SK-N-SH (cell line): ENCODE measurements at regions not wholly inside any gene's neighbourhood (a gene's known extent, or its start where the extent isn't known, plus 50 kb on each side); places are given as distances from the start of the nearest gene placed in this dataset.

Experiments used
- CTCF ChIA-PET: fragments of 300-600, 350-600 bp; formaldehyde crosslinking; extraction: SDS; loops from one replicate; lab custom pipeline; 2021; lab: Yijun Ruan, JAX
- POLR2A ChIA-PET: fragments of 350-600 bp; sonication (Branson Sonifier 250); formaldehyde crosslinking; extraction: SDS; loops from one replicate; lab custom pipeline; 2020; ENCODE audit warnings: antibody characterized with exemption, inconsistent platforms; lab: Yijun Ruan, JAX
- DNase-seq: peaks from one replicate; pipeline ENCODE4 v3.0.0; 2012
- H2AFZ ChIP-seq: fragments of 200-600 bp; sonication (generic); 2 replicates; pipeline ENCODE4 v1.8.1; 2016; ENCODE audit warnings: antibody characterized with exemption, mild to moderate bottlenecking, low read depth
- H3F3A ChIP-seq: fragments of 200-600 bp; sonication (generic); replicated peaks from 2 replicates; pipeline ENCODE3; 2016; ENCODE audit warnings: antibody characterized with exemption, mild to moderate bottlenecking; ENCODE audit not compliant: insufficient read depth
- H3K27ac ChIP-seq, 2 experiments: fragments of 200-500 bp in 1 of 2; fragments of 200-600 bp in 1 of 2; sonication (Bioruptor generic) in 1 of 2; sonication (generic), shearing (Covaris generic) in 1 of 2; 2 replicates each; pipeline versions ENCODE4 v1.5.1 to v1.6.1; 2014 to 2016; ENCODE audit warnings: low read depth in 2 of 2, inconsistent platforms in 1 of 2, low read length in 1 of 2, mild to moderate bottlenecking in 1 of 2, mixed read lengths in 1 of 2
- H3K27me3 ChIP-seq: fragments of 200-600 bp; sonication (generic), shearing (Covaris generic); 2 replicates; pipeline ENCODE4 v1.6.1; 2016; ENCODE audit warnings: mixed run types; ENCODE audit not compliant: insufficient read depth
- H3K36me3 ChIP-seq, 2 experiments: fragments of 200-500 bp in 1 of 2; fragments of 200-600 bp in 1 of 2; sonication (Bioruptor generic) in 1 of 2; sonication (generic) in 1 of 2; replicated peaks in 1 of 2; 2 replicates each; pipeline versions ENCODE3 to v1.5.1; 2014 to 2016; ENCODE audit warnings: low read length in 1 of 2, mild to moderate bottlenecking in 1 of 2; ENCODE audit not compliant: insufficient read depth in 2 of 2, control insufficient read depth in 1 of 2
- H3K4me1 ChIP-seq, 2 experiments: fragments of 200-500 bp in 1 of 2; fragments of 200-600 bp in 1 of 2; sonication (Bioruptor generic) in 1 of 2; sonication (generic), shearing (Covaris generic) in 1 of 2; 2 replicates each; pipeline versions ENCODE4 v1.5.1 to v1.6.1; 2014 to 2016; ENCODE audit warnings: low read depth in 1 of 2, low read length in 1 of 2, mixed run types in 1 of 2; ENCODE audit not compliant: insufficient read depth in 2 of 2, control insufficient read depth in 1 of 2
- H3K4me2 ChIP-seq: fragments of 200-600 bp; sonication (generic), shearing (Covaris generic); 2 replicates; pipeline ENCODE4 v1.6.1; 2017; ENCODE audit warnings: mixed run types
- H3K4me3 ChIP-seq, 2 experiments: fragments of 200-500 bp in 1 of 2; fragments of 200-600 bp in 1 of 2; sonication (Bioruptor generic) in 1 of 2; sonication (generic), shearing (Covaris generic) in 1 of 2; 2 replicates each; pipeline versions ENCODE4 v1.5.1 to v1.8.1; 2014 to 2016; ENCODE audit warnings: low read depth in 2 of 2, inconsistent platforms in 1 of 2, low read length in 1 of 2, mild to moderate bottlenecking in 1 of 2, mixed read lengths in 1 of 2, moderate library complexity in 1 of 2
- H3K79me2 ChIP-seq: fragments of 200-600 bp; sonication (generic); 2 replicates; pipeline ENCODE4 v1.8.1; 2017; ENCODE audit warnings: mild to moderate bottlenecking; ENCODE audit not compliant: insufficient read depth
- H3K9ac ChIP-seq: fragments of 200-600 bp; sonication (generic); 2 replicates; pipeline ENCODE4 v1.6.1; 2017; ENCODE audit warnings: mixed run types
- H3K9me2 ChIP-seq: fragments of 200-600 bp; sonication (generic); 2 replicates; pipeline ENCODE4 v1.6.1; 2017; ENCODE audit warnings: mixed run types
- H3K9me3 ChIP-seq: fragments of 200-600 bp; sonication (generic); 2 replicates; pipeline ENCODE4 v1.6.1; 2017; ENCODE audit warnings: mixed run types, mild to moderate bottlenecking, moderate library complexity
- H4K20me1 ChIP-seq: fragments of 200-600 bp; sonication (generic); 2 replicates; pipeline ENCODE4 v1.6.1; 2017; ENCODE audit warnings: mild to moderate bottlenecking, mixed run types; ENCODE audit not compliant: insufficient read depth
- CHD2 ChIP-seq: fragments of 150-350 bp; IDR thresholded peaks from 2 replicates; pipeline ENCODE4 v1.6.1; 2018; ENCODE audit warnings: low read length; ENCODE audit not compliant: partially characterized antibody
- CTCF ChIP-seq: fragments of 200-600 bp; sonication (generic); IDR thresholded peaks from 2 replicates; pipeline ENCODE4 v1.6.1; 2017; ENCODE audit warnings: antibody characterized with exemption, mild to moderate bottlenecking, moderate library complexity
- EZH2phosphoT487 ChIP-seq: fragments of 200-600 bp; sonication (generic); IDR thresholded peaks from 2 replicates; pipeline ENCODE4 v1.6.1; 2017; ENCODE audit warnings: low read depth, mixed run types, mild to moderate bottlenecking, antibody characterized with exemption, moderate library complexity, borderline replicate concordance
- GABPA ChIP-seq: IDR thresholded peaks from 2 replicates; pipeline ENCODE4 v1.4.0; 2012; ENCODE audit warnings: low read depth, mild to moderate bottlenecking
- JUND ChIP-seq: IDR thresholded peaks from 2 replicates; pipeline ENCODE4 v1.4.0; 2012
- MXI1 ChIP-seq: IDR thresholded peaks from 2 replicates; pipeline ENCODE4 v1.6.1; 2012; ENCODE audit warnings: mild to moderate bottlenecking, low read depth, low read length, improper control_type of control experiment
- NRF1 ChIP-seq: IDR thresholded peaks from 2 replicates; pipeline ENCODE4 v1.6.1; 2012; ENCODE audit warnings: low read depth, mild to moderate bottlenecking, low read length
- PBX3 ChIP-seq: IDR thresholded peaks from 2 replicates; pipeline ENCODE4; 2012
- POLR2AphosphoS5 ChIP-seq: IDR thresholded peaks from 2 replicates; pipeline ENCODE4 v1.6.1; 2012; ENCODE audit warnings: low read depth, low read length
- RAD21 ChIP-seq: IDR thresholded peaks from 2 replicates; pipeline ENCODE4 v1.6.1; 2012; ENCODE audit warnings: mild to moderate bottlenecking, low read length
- RCOR1 ChIP-seq: fragments of 150-350 bp; IDR thresholded peaks from 2 replicates; pipeline ENCODE4 v1.6.1; 2017; ENCODE audit warnings: antibody characterized with exemption, low read length
- RFX5 ChIP-seq: IDR thresholded peaks from 2 replicates; pipeline ENCODE4 v1.6.1; 2012; ENCODE audit warnings: mild to moderate bottlenecking, improper control_type of control experiment, low read length
- SIN3A ChIP-seq: IDR thresholded peaks from 2 replicates; pipeline ENCODE4 v1.6.1; 2012; ENCODE audit warnings: low read depth, mild to moderate bottlenecking, low read length, moderate library complexity, borderline replicate concordance
- SMC3 ChIP-seq: IDR thresholded peaks from 2 replicates; pipeline ENCODE4 v1.6.1; 2012; ENCODE audit warnings: low read depth, low read length, improper control_type of control experiment
- TAF1 ChIP-seq: IDR thresholded peaks from 2 replicates; pipeline ENCODE4 v1.6.1; 2012; ENCODE audit warnings: low read depth, mild to moderate bottlenecking, low read length, moderate library complexity, borderline replicate concordance
- TEAD4 ChIP-seq: IDR thresholded peaks from 2 replicates; pipeline ENCODE4 v1.4.0; 2012; ENCODE audit warnings: mild to moderate bottlenecking, borderline replicate concordance; ENCODE audit not compliant: insufficient read depth
- USF1 ChIP-seq: IDR thresholded peaks from 2 replicates; pipeline ENCODE4 v1.4.0; 2012; ENCODE audit warnings: low read depth, borderline replicate concordance
- USF2 ChIP-seq: fragments of 150-350 bp; IDR thresholded peaks from 2 replicates; pipeline ENCODE4 v1.6.1; 2017; ENCODE audit warnings: antibody characterized with exemption, low read length, low read depth, borderline replicate concordance
- YY1 ChIP-seq: IDR thresholded peaks from 2 replicates; pipeline ENCODE4 v1.4.0; 2012; ENCODE audit warnings: low read depth, mild to moderate bottlenecking
- WGBS: methylation state at CpG from one replicate; pipeline ENCODE4 v1.1.6; 2017; ENCODE audit warnings: low lambda C conversion rate; 5-methylcytosine and 5-hydroxymethylcytosine counted together

GRCh38 chr2:219820767-219821166, 193.3 kb downstream of the SLC4A3 start (continued):
- no peak for TF ChIP-seq JUND

GRCh38 chr2:219823574-219823973, 196.1 kb downstream of the SLC4A3 start:
- CTCF ChIA-PET = no interaction called here
- 11% methylated on average over 7 of the region's 7 CpGs for WGBS
- no peak for DNase-seq

More at GRCh38 chr2:219823574-219823973, 196.1 kb downstream of the SLC4A3 start:
- Histone ChIP-seq H3F3A (no peaks in the 10 kb centered on the region), H3K9me2 (no peaks in the 10 kb centered on the region), H3K36me3 (no peaks in the 10 kb centered on the region), H3K9me3 (no peaks in the 10 kb centered on the region), H3K9ac (no peak overlapping the region), H3K79me2 (no peaks in the 10 kb centered on the region), H4K20me1 (no peaks in the 10 kb centered on the region), H2AFZ (no peak overlapping the region), H3K4me1 (no peaks in the 10 kb centered on the region), H3K27me3 (peaks cover 9% of the 10 kb centered on the region; the same call in 1 of the 2 replicates), H3K27ac (no peak overlapping the region), H3K4me3 (no peak overlapping the region), H3K4me2 (no peak overlapping the region)
- POLR2A ChIA-PET = no interaction called here
- no peak for TF ChIP-seq PBX3
- no peak for TF ChIP-seq SMC3
- TF ChIP-seq TEAD4 = no peak
- TF ChIP-seq POLR2AphosphoS5 = no peak
- no peak for TF ChIP-seq USF1
- TF ChIP-seq RAD21 = no peak
- TF ChIP-seq EZH2phosphoT487 = no peak
- no peak for TF ChIP-seq CTCF
- no peak for TF ChIP-seq CHD2
- no peak for TF ChIP-seq SIN3A
- TF ChIP-seq MXI1 = no peak
- TF ChIP-seq GABPA = no peak
- TF ChIP-seq RFX5 = no peak
- no peak for TF ChIP-seq NRF1
- no peak for TF ChIP-seq USF2
- TF ChIP-seq RCOR1 = no peak
- no peak for TF ChIP-seq YY1
- TF ChIP-seq TAF1 = no peak
